GM23248 (cell line): ENCODE measurements at regions not wholly inside any gene's neighbourhood (a gene's known extent, or its start where the extent isn't known, plus 50 kb on each side); places are given as distances from the start of the nearest gene placed in this dataset.

Experiments
- EZH2 ChIP-seq: fragments of 200-600 bp; sonication (generic); IDR thresholded peaks from 2 replicates; pipeline ENCODE4 v1.6.1; 2018; ENCODE audit warnings: antibody characterized with exemption, mild to moderate bottlenecking; ENCODE audit not compliant: insufficient read depth, poor library complexity, severe bottlenecking
- EZH2phosphoT487 ChIP-seq: fragments of 200-600 bp; sonication (generic); IDR thresholded peaks from 2 replicates; pipeline ENCODE4 v1.6.1; 2018; ENCODE audit warnings: antibody characterized with exemption, moderate library complexity, mild to moderate bottlenecking, low read depth; ENCODE audit not compliant: insufficient read depth

- no peak for TF ChIP-seq EZH2
- TF ChIP-seq EZH2phosphoT487 = no peak
These were observed 68.3 kb downstream of the LLPH start for GRCh38 chr12:66062290-66062625.
